ENCODE measurements at regions not wholly inside any gene's neighbourhood (a gene's known extent, or its start where the extent isn't known, plus 50 kb on each side); places are given as distances from the start of the nearest gene placed in this dataset.

DNA sequence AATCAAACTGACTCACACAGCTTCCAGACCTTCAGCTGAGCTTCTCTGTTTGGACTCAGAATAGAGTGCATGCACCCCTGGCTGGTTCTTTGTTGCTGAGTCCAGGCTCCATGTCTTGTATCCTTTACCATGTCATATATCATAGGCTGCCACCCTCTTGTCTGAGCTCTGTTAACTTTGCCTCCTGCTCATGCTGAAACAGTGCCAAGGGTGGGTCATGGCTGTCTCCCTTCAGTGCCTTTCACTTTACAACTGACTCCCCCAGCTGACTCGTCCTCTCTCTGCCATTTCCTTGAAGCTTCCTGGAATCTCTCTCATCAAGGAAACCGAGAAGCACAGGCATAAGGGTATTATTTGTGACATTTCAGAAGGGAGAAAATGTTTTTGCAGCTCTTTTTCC, 885.3 kb downstream of the TTLL7 start:
- CTCF ChIA-PET, result interaction anchor here (0.7 kb wide), 1 partner anchor 111 kb away, joined by 4 read pairs; no protein-coding TSS in a partner anchor
- Mint-ChIP-seq H3K27me3 (ENCODE audit: unreplicated experiment) (no peaks in the 10 kb centered on the region), H3K4me1 (ENCODE audit: low read depth, unreplicated experiment) (peaks cover 20% of the 10 kb centered on the region), H3K4me3 (ENCODE audit: low read depth, unreplicated experiment) (no peak overlapping the region), H3K27ac (ENCODE audit: unreplicated experiment) (no peak overlapping the region), H3K36me3 (ENCODE audit: insufficient read depth, unreplicated experiment) (no peaks in the 10 kb centered on the region), H3K9me3 (ENCODE audit: low read depth, unreplicated experiment) (peaks cover 4% of the 10 kb centered on the region)
- DNase-seq, result no peak
- TF ChIP-seq, protein P1, sequence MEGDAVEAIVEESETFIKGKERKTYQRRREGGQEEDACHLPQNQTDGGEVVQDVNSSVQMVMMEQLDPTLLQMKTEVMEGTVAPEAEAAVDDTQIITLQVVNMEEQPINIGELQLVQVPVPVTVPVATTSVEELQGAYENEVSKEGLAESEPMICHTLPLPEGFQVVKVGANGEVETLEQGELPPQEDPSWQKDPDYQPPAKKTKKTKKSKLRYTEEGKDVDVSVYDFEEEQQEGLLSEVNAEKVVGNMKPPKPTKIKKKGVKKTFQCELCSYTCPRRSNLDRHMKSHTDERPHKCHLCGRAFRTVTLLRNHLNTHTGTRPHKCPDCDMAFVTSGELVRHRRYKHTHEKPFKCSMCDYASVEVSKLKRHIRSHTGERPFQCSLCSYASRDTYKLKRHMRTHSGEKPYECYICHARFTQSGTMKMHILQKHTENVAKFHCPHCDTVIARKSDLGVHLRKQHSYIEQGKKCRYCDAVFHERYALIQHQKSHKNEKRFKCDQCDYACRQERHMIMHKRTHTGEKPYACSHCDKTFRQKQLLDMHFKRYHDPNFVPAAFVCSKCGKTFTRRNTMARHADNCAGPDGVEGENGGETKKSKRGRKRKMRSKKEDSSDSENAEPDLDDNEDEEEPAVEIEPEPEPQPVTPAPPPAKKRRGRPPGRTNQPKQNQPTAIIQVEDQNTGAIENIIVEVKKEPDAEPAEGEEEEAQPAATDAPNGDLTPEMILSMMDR (IDR thresholded peaks at IDR 0.05; ENCODE audit: unreplicated experiment), result no peak
- intact Hi-C loops (cut with micrococcal nuclease; ENCODE audit: unreplicated experiment), result no loop called here
- BruUV-seq (replicated peaks), result no TSS peak

DNA sequence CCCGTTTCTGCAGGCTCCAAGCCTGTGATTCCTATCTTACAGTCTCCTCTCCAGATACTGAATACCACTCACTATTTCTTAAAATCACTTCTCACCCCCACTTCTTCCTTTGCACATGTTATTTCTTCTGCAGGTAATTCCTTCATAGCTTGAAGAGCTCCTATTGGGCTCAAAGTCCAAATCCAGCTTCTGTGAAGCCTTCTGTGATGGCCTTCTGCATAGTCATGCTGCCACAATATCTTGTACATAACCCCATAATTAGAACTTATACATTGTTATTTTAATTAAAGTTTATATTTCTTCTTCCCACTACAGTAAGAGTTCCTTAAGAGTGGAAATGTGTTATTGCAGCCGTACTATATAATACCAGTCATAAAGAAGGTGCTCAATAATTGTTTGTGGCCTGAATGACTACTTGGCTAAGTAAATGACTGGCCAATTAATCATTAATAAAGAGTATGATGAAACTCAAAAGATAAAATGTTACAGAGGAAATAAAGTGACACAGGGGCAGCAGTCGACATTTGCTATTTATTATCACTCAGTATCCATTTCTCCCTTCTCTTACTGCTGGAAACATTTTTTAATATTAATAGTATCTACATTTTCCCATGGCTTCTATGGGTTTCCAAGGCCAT, 886.6 kb downstream of the TTLL7 start:
- CTCF ChIA-PET, result no interaction called here
- Mint-ChIP-seq H3K27me3 (ENCODE audit: unreplicated experiment) (no peaks in the 10 kb centered on the region), H3K9me3 (ENCODE audit: low read depth, unreplicated experiment) (peaks cover 4% of the 10 kb centered on the region), H3K4me3 (ENCODE audit: low read depth, unreplicated experiment) (no peak overlapping the region), H3K27ac (ENCODE audit: unreplicated experiment) (no peak overlapping the region), H3K4me1 (ENCODE audit: low read depth, unreplicated experiment) (peaks cover 20% of the 10 kb centered on the region), H3K36me3 (ENCODE audit: insufficient read depth, unreplicated experiment) (no peaks in the 10 kb centered on the region)
- DNase-seq, result no peak
- intact Hi-C loops (cut with micrococcal nuclease; ENCODE audit: unreplicated experiment), result no loop called here
- BruUV-seq (replicated peaks), result no TSS peak
- TF ChIP-seq, protein P1 (IDR thresholded peaks at IDR 0.05; ENCODE audit: unreplicated experiment), result no peak

DNA sequence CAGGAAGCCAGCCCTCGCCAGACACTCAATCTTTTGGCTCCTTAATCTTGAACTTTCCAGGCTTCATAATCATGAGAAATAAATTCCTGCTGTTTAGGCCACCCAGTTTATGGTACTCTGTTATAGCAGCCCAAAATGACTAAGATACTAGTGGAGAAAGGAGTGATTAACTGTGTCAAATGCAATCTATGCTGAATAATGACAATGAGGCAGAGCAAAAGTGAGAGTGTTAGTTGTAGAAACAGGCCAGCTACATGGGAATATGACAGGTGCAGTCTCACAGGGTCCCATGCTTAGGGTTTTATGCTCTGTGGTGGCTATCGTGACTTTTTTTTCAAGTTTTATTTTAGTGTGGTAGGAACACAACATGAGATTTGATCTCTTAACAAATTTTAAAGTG, 888.8 kb downstream of the TTLL7 start:
- H3K4me1 Mint-ChIP-seq (ENCODE audit: low read depth, unreplicated experiment), result peaks cover 20% of the 10 kb centered on the region
- no peak for DNase-seq
- no peak overlapping the region for H3K4me3 Mint-ChIP-seq (ENCODE audit: low read depth, unreplicated experiment)
- H3K27ac Mint-ChIP-seq (ENCODE audit: unreplicated experiment), result no peak overlapping the region
- no TSS peak for BruUV-seq (replicated peaks)
- intact Hi-C loops (cut with micrococcal nuclease; ENCODE audit: unreplicated experiment), result no loop called here
- TF ChIP-seq, protein P1 (IDR thresholded peaks at IDR 0.05; ENCODE audit: unreplicated experiment), result no peak
- no peaks in the 10 kb centered on the region for H3K36me3 Mint-ChIP-seq (ENCODE audit: insufficient read depth, unreplicated experiment)
- H3K27me3 Mint-ChIP-seq (ENCODE audit: unreplicated experiment), result no peaks in the 10 kb centered on the region
- peaks cover 4% of the 10 kb centered on the region for H3K9me3 Mint-ChIP-seq (ENCODE audit: low read depth, unreplicated experiment)
- CTCF ChIA-PET, result no interaction called here

DNA sequence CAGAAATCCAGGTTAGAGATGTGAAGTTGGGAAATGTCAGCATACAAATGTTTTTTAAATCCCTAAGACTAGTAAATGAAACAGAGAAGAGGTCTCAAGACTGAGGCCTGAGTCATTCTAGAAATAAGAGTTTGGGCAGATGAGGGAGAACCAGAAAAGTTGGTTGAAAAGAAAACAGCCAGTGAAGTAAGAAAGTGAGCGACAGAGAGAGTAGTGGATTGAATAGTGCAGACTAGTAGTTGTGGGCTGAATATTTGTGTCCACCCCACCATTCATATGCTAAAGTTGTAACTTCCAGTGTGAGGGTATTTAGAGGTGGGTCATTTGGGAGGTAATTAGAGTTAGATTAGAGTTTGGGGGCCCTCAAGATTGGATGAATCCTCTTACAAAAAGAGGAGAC, 889.2 kb downstream of the TTLL7 start:
- peaks cover 20% of the 10 kb centered on the region for H3K4me1 Mint-ChIP-seq (ENCODE audit: low read depth, unreplicated experiment)
- H3K27me3 Mint-ChIP-seq (ENCODE audit: unreplicated experiment), result no peaks in the 10 kb centered on the region
- peaks cover 4% of the 10 kb centered on the region for H3K9me3 Mint-ChIP-seq (ENCODE audit: low read depth, unreplicated experiment)
- DNase-seq, result no peak
- no peaks in the 10 kb centered on the region for H3K36me3 Mint-ChIP-seq (ENCODE audit: insufficient read depth, unreplicated experiment)
- CTCF ChIA-PET, result no interaction called here
- no TSS peak for BruUV-seq (replicated peaks)
- no peak overlapping the region for H3K4me3 Mint-ChIP-seq (ENCODE audit: low read depth, unreplicated experiment)
- TF ChIP-seq, protein P1 (IDR thresholded peaks at IDR 0.05; ENCODE audit: unreplicated experiment), result no peak
- intact Hi-C loops (cut with micrococcal nuclease; ENCODE audit: unreplicated experiment), result no loop called here
- no peak overlapping the region for H3K27ac Mint-ChIP-seq (ENCODE audit: unreplicated experiment)
